SK-N-SH (cell line): ENCODE measurements at regions not wholly inside any gene's neighbourhood (a gene's known extent, or its start where the extent isn't known, plus 50 kb on each side); places are given as distances from the start of the nearest gene placed in this dataset.

Experiments
- CTCF ChIA-PET: fragments of 300-600, 350-600 bp; formaldehyde crosslinking; extraction: SDS; loops from one replicate; lab custom pipeline; 2021; lab: Yijun Ruan, JAX
- POLR2A ChIA-PET: fragments of 350-600 bp; sonication (Branson Sonifier 250); formaldehyde crosslinking; extraction: SDS; loops from one replicate; lab custom pipeline; 2020; ENCODE audit warnings: antibody characterized with exemption, inconsistent platforms; lab: Yijun Ruan, JAX
- DNase-seq: peaks from one replicate; pipeline ENCODE4 v3.0.0; 2012
- H2AFZ ChIP-seq: fragments of 200-600 bp; sonication (generic); 2 replicates; pipeline ENCODE4 v1.8.1; 2016; ENCODE audit warnings: antibody characterized with exemption, mild to moderate bottlenecking, low read depth
- H3F3A ChIP-seq: fragments of 200-600 bp; sonication (generic); replicated peaks from 2 replicates; pipeline ENCODE3; 2016; ENCODE audit warnings: antibody characterized with exemption, mild to moderate bottlenecking; ENCODE audit not compliant: insufficient read depth
- H3K27ac ChIP-seq, 2 experiments: fragments of 200-500 bp in 1 of 2; fragments of 200-600 bp in 1 of 2; sonication (Bioruptor generic) in 1 of 2; sonication (generic), shearing (Covaris generic) in 1 of 2; 2 replicates each; pipeline versions ENCODE4 v1.5.1 to v1.6.1; 2014 to 2016; ENCODE audit warnings: low read depth in 2 of 2, inconsistent platforms in 1 of 2, low read length in 1 of 2, mild to moderate bottlenecking in 1 of 2, mixed read lengths in 1 of 2
- H3K27me3 ChIP-seq: fragments of 200-600 bp; sonication (generic), shearing (Covaris generic); 2 replicates; pipeline ENCODE4 v1.6.1; 2016; ENCODE audit warnings: mixed run types; ENCODE audit not compliant: insufficient read depth
- H3K36me3 ChIP-seq, 2 experiments: fragments of 200-500 bp in 1 of 2; fragments of 200-600 bp in 1 of 2; sonication (Bioruptor generic) in 1 of 2; sonication (generic) in 1 of 2; replicated peaks in 1 of 2; 2 replicates each; pipeline versions ENCODE3 to v1.5.1; 2014 to 2016; ENCODE audit warnings: low read length in 1 of 2, mild to moderate bottlenecking in 1 of 2; ENCODE audit not compliant: insufficient read depth in 2 of 2, control insufficient read depth in 1 of 2
- H3K4me1 ChIP-seq, 2 experiments: fragments of 200-500 bp in 1 of 2; fragments of 200-600 bp in 1 of 2; sonication (Bioruptor generic) in 1 of 2; sonication (generic), shearing (Covaris generic) in 1 of 2; 2 replicates each; pipeline versions ENCODE4 v1.5.1 to v1.6.1; 2014 to 2016; ENCODE audit warnings: low read depth in 1 of 2, low read length in 1 of 2, mixed run types in 1 of 2; ENCODE audit not compliant: insufficient read depth in 2 of 2, control insufficient read depth in 1 of 2
- H3K4me2 ChIP-seq: fragments of 200-600 bp; sonication (generic), shearing (Covaris generic); 2 replicates; pipeline ENCODE4 v1.6.1; 2017; ENCODE audit warnings: mixed run types
- H3K4me3 ChIP-seq, 2 experiments: fragments of 200-500 bp in 1 of 2; fragments of 200-600 bp in 1 of 2; sonication (Bioruptor generic) in 1 of 2; sonication (generic), shearing (Covaris generic) in 1 of 2; 2 replicates each; pipeline versions ENCODE4 v1.5.1 to v1.8.1; 2014 to 2016; ENCODE audit warnings: low read depth in 2 of 2, inconsistent platforms in 1 of 2, low read length in 1 of 2, mild to moderate bottlenecking in 1 of 2, mixed read lengths in 1 of 2, moderate library complexity in 1 of 2
- H3K79me2 ChIP-seq: fragments of 200-600 bp; sonication (generic); 2 replicates; pipeline ENCODE4 v1.8.1; 2017; ENCODE audit warnings: mild to moderate bottlenecking; ENCODE audit not compliant: insufficient read depth
- H3K9ac ChIP-seq: fragments of 200-600 bp; sonication (generic); 2 replicates; pipeline ENCODE4 v1.6.1; 2017; ENCODE audit warnings: mixed run types
- H3K9me2 ChIP-seq: fragments of 200-600 bp; sonication (generic); 2 replicates; pipeline ENCODE4 v1.6.1; 2017; ENCODE audit warnings: mixed run types
- H3K9me3 ChIP-seq: fragments of 200-600 bp; sonication (generic); 2 replicates; pipeline ENCODE4 v1.6.1; 2017; ENCODE audit warnings: mixed run types, mild to moderate bottlenecking, moderate library complexity
- H4K20me1 ChIP-seq: fragments of 200-600 bp; sonication (generic); 2 replicates; pipeline ENCODE4 v1.6.1; 2017; ENCODE audit warnings: mild to moderate bottlenecking, mixed run types; ENCODE audit not compliant: insufficient read depth
- CHD2 ChIP-seq: fragments of 150-350 bp; IDR thresholded peaks from 2 replicates; pipeline ENCODE4 v1.6.1; 2018; ENCODE audit warnings: low read length; ENCODE audit not compliant: partially characterized antibody
- EZH2phosphoT487 ChIP-seq: fragments of 200-600 bp; sonication (generic); IDR thresholded peaks from 2 replicates; pipeline ENCODE4 v1.6.1; 2017; ENCODE audit warnings: low read depth, mixed run types, mild to moderate bottlenecking, antibody characterized with exemption, moderate library complexity, borderline replicate concordance
- FOSL2 ChIP-seq: IDR thresholded peaks from 2 replicates; pipeline ENCODE4 v1.4.0; 2012; ENCODE audit warnings: low read depth, mild to moderate bottlenecking, moderate library complexity, borderline replicate concordance
- FOXJ3 ChIP-seq: sonication (generic); formaldehyde crosslinking; IDR thresholded peaks from 2 replicates; pipeline ENCODE4 v1.5.1; 2020; ENCODE audit warnings: mild to moderate bottlenecking, missing genetic modification reagents
- FOXM1 ChIP-seq: IDR thresholded peaks from 2 replicates; pipeline ENCODE4 v1.4.0; 2012; ENCODE audit warnings: low read depth, mild to moderate bottlenecking
- GABPA ChIP-seq: IDR thresholded peaks from 2 replicates; pipeline ENCODE4 v1.4.0; 2012; ENCODE audit warnings: low read depth, mild to moderate bottlenecking
- GATA2 ChIP-seq: sonication (generic); formaldehyde crosslinking; IDR thresholded peaks from 2 replicates; pipeline ENCODE4 v1.5.0; 2020; ENCODE audit warnings: mild to moderate bottlenecking, missing genetic modification reagents
- JUND ChIP-seq: IDR thresholded peaks from 2 replicates; pipeline ENCODE4 v1.4.0; 2012
- MAX ChIP-seq: IDR thresholded peaks from 2 replicates; pipeline ENCODE4 v1.4.0; 2012; ENCODE audit warnings: low read depth
- MEF2A ChIP-seq: IDR thresholded peaks from 2 replicates; pipeline ENCODE4 v1.4.0; 2012; ENCODE audit warnings: low read depth, borderline replicate concordance
- MXI1 ChIP-seq: IDR thresholded peaks from 2 replicates; pipeline ENCODE4 v1.6.1; 2012; ENCODE audit warnings: mild to moderate bottlenecking, low read depth, low read length, improper control_type of control experiment
- NRF1 ChIP-seq: IDR thresholded peaks from 2 replicates; pipeline ENCODE4 v1.6.1; 2012; ENCODE audit warnings: low read depth, mild to moderate bottlenecking, low read length
- PBX3 ChIP-seq: IDR thresholded peaks from 2 replicates; pipeline ENCODE4; 2012
- POLR2AphosphoS5 ChIP-seq: IDR thresholded peaks from 2 replicates; pipeline ENCODE4 v1.6.1; 2012; ENCODE audit warnings: low read depth, low read length
- RAD21 ChIP-seq: IDR thresholded peaks from 2 replicates; pipeline ENCODE4 v1.6.1; 2012; ENCODE audit warnings: mild to moderate bottlenecking, low read length
- RCOR1 ChIP-seq: fragments of 150-350 bp; IDR thresholded peaks from 2 replicates; pipeline ENCODE4 v1.6.1; 2017; ENCODE audit warnings: antibody characterized with exemption, low read length
- SMC3 ChIP-seq: IDR thresholded peaks from 2 replicates; pipeline ENCODE4 v1.6.1; 2012; ENCODE audit warnings: low read depth, low read length, improper control_type of control experiment
- TAF1 ChIP-seq: IDR thresholded peaks from 2 replicates; pipeline ENCODE4 v1.6.1; 2012; ENCODE audit warnings: low read depth, mild to moderate bottlenecking, low read length, moderate library complexity, borderline replicate concordance
- TEAD4 ChIP-seq: IDR thresholded peaks from 2 replicates; pipeline ENCODE4 v1.4.0; 2012; ENCODE audit warnings: mild to moderate bottlenecking, borderline replicate concordance; ENCODE audit not compliant: insufficient read depth
- USF2 ChIP-seq: fragments of 150-350 bp; IDR thresholded peaks from 2 replicates; pipeline ENCODE4 v1.6.1; 2017; ENCODE audit warnings: antibody characterized with exemption, low read length, low read depth, borderline replicate concordance
- ZBTB33 ChIP-seq: IDR thresholded peaks from 2 replicates; pipeline ENCODE4 v1.4.0; 2012; ENCODE audit warnings: low read depth, borderline replicate concordance
- WGBS: methylation state at CpG from one replicate; pipeline ENCODE4 v1.1.6; 2017; ENCODE audit warnings: low lambda C conversion rate; 5-methylcytosine and 5-hydroxymethylcytosine counted together

- TF ChIP-seq GATA2 = no peak
- no peak for TF ChIP-seq FOSL2
- TF ChIP-seq NRF1 = no peak
- TF ChIP-seq MXI1 = no peak
- TF ChIP-seq FOXM1 = no peak
- no peak for TF ChIP-seq USF2
- no peak for TF ChIP-seq JUND
- no peak for TF ChIP-seq POLR2AphosphoS5
- TF ChIP-seq MEF2A = no peak
- TF ChIP-seq RAD21 = no peak
- TF ChIP-seq, all 33 proteins: peak for 0
Observed at GRCh38 chr16:79901522-79901921, 301.0 kb upstream of the MAF start (continued).

- Histone ChIP-seq H3K9ac (no peak overlapping the region), H3F3A (no peaks in the 10 kb centered on the region), H3K4me2 (no peak overlapping the region), H2AFZ (no peak overlapping the region), H3K9me3 (no peaks in the 10 kb centered on the region), H3K27me3 (no peaks in the 10 kb centered on the region), H3K9me2 (no peaks in the 10 kb centered on the region), H3K27ac (no peak overlapping the region), H4K20me1 (no peaks in the 10 kb centered on the region), H3K36me3 (no peaks in the 10 kb centered on the region), H3K4me1 (no peaks in the 10 kb centered on the region), H3K4me3 (no peak overlapping the region), H3K79me2 (no peaks in the 10 kb centered on the region)
- TF ChIP-seq POLR2AphosphoS5 (no peak), EZH2phosphoT487 (no peak), NRF1 (no peak), MAX (no peak), SMC3 (no peak), FOXJ3 (CRISPR knock-in tag) (no peak), PBX3 (no peak)
- no peak for DNase-seq
- ChIA-PET CTCF (no interaction called here), POLR2A (no interaction called here)
Observed at GRCh38 chr16:79899716-79900115, 299.2 kb upstream of the MAF start.

- Histone ChIP-seq H3K27me3 (no peaks in the 10 kb centered on the region), H3K4me1 (no peaks in the 10 kb centered on the region), H3K9ac (no peak overlapping the region), H3K27ac (no peak overlapping the region), H2AFZ (no peak overlapping the region), H3K4me2 (no peak overlapping the region), H3K79me2 (no peaks in the 10 kb centered on the region), H4K20me1 (no peaks in the 10 kb centered on the region), H3F3A (no peaks in the 10 kb centered on the region), H3K36me3 (no peaks in the 10 kb centered on the region)
- no peak for DNase-seq
- WGBS = 42% methylated on average over 3 of the region's 3 CpGs
- TF ChIP-seq CHD2 (no peak), MAX (no peak), MEF2A (no peak), ZBTB33 (no peak), JUND (no peak), SMC3 (no peak), TEAD4 (no peak), TAF1 (no peak), RCOR1 (no peak), GATA2 (no peak), EZH2phosphoT487 (no peak), NRF1 (no peak), USF2 (no peak), FOXM1 (no peak), GABPA (no peak)
- TF ChIP-seq, all 33 proteins: peak for 0
- no peak overlapping the region for H3K4me3 ChIP-seq
- no peaks in the 10 kb centered on the region for H3K9me3 ChIP-seq
- CTCF ChIA-PET = no interaction called here
- H3K9me2 ChIP-seq = no peaks in the 10 kb centered on the region
- POLR2A ChIA-PET = no interaction called here
Observed at GRCh38 chr16:79899316-79899715, 298.8 kb upstream of the MAF start.
